IPS-18a (cell line): ENCODE measurements at regions not wholly inside any gene's neighbourhood (a gene's known extent, or its start where the extent isn't known, plus 50 kb on each side); places are given as distances from the start of the nearest gene placed in this dataset.

Experiments
- H3K27ac ChIP-seq: one replicate; pipeline ENCODE4 v1.5.1; 2013; ENCODE audit warnings: low read length
- H3K27me3 ChIP-seq: one replicate; pipeline ENCODE4 v1.6.1; 2013; ENCODE audit warnings: mild to moderate bottlenecking, low read length; ENCODE audit not compliant: control insufficient read depth, insufficient read depth
- H3K36me3 ChIP-seq: one replicate; pipeline ENCODE4 v1.6.1; 2013; ENCODE audit warnings: low read depth, low read length; ENCODE audit not compliant: control insufficient read depth
- H3K4me1 ChIP-seq: one replicate; pipeline ENCODE4 v1.6.1; 2013; ENCODE audit warnings: low read depth, low read length; ENCODE audit not compliant: control insufficient read depth
- H3K4me3 ChIP-seq: one replicate; pipeline ENCODE4 v1.5.1; 2013; ENCODE audit warnings: low read length
- H3K9ac ChIP-seq: one replicate; pipeline ENCODE4 v1.6.1; 2013; ENCODE audit warnings: mild to moderate bottlenecking, low read length, moderate library complexity
- H3K9me3 ChIP-seq: one replicate; pipeline ENCODE4 v1.6.1; 2013; ENCODE audit warnings: low read depth, low read length; ENCODE audit not compliant: control insufficient read depth

DNA sequence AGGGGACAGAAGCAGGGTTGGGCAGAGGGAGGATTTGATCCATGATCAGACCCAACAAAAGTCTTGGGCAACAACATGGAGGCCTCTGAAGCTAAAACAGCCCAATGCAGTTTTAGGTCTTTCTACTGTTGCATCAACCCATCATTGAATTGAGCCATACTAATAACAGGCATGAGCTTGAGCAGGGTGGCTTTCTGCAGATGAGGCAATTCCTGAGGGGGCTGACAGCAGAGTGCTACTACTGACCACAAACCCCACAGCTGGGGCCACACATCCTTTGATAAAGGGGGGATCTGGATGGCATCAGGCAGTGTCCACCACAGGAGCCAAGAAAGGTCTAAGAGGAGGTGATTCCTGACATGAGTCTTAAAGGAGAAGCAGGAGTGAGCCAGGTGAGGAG is 517.0 kb upstream of the PPP2R3A start:
- Histone ChIP-seq H3K9me3 (no peaks in the 10 kb centered on the region), H3K27me3 (no peaks in the 10 kb centered on the region), H3K4me1 (peaks cover 5% of the 10 kb centered on the region), H3K27ac (no peak overlapping the region), H3K4me3 (no peak overlapping the region), H3K36me3 (no peaks in the 10 kb centered on the region), H3K9ac (no peak overlapping the region)

DNA sequence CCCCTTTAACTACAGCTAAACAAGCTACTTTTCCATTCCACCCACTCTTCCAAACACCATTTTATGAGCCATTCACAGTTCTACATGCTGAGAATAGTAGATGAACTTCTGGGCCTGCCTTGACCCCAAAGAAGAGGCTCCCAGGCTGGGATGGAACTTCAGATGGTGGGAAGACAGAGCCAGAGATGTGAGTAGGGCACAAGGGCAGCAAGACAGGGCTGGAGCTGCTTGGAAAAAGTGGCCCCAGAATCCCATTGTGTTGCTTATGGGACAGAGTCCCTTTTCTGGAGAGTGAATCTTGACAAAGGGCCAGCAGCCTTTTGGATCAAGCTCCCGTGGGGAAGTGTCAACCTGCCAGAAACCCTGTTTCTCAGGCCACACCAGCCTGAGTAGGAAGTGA is 516.5 kb upstream of the PPP2R3A start:
- no peaks in the 10 kb centered on the region for H3K36me3 ChIP-seq
- no peak overlapping the region for H3K27ac ChIP-seq
- H3K9me3 ChIP-seq: no peaks in the 10 kb centered on the region
- no peak overlapping the region for H3K4me3 ChIP-seq
- H3K4me1 ChIP-seq: peaks cover 5% of the 10 kb centered on the region
- no peak overlapping the region for H3K9ac ChIP-seq
- H3K27me3 ChIP-seq: no peaks in the 10 kb centered on the region

DNA sequence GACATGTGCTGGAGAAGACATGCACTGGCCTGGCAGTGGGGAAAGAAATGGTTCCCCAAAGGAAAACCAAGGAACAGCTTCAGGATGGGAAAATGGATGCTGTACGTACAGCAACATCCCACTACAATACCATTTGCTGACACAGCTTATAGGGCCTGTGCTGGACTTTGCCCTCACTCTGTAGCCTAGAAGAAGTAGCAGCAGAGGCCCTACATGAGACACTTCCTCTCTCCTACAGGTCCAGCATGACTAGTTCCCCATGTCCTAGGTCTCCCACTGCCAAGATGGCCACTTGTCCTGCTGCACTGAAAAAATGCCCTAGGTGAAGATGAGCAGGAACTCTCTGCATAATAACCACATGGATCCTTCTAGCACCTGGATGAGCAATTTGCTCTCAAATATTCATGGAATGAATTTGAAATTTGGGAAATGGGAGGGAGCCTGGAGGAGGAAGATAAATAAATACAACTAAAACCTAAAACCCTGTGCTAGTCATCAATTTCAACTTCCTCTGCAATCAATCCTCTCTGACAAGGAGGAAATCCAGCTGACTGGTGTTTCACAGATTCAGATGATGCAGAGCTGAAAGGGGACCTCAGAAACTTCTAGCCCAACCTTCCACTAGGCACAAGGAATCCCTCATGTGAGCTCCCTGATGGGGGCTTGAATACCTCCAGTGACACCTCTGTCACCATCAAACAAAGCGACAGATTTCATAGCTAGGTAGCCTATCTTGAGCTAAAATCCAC is 514.3 kb upstream of the PPP2R3A start:
- Histone ChIP-seq H3K4me1 (peaks cover 10% of the 10 kb centered on the region), H3K36me3 (no peaks in the 10 kb centered on the region), H3K9me3 (no peaks in the 10 kb centered on the region), H3K27me3 (no peaks in the 10 kb centered on the region), H3K9ac (no peak overlapping the region), H3K4me3 (no peak overlapping the region), H3K27ac (no peak overlapping the region)

DNA sequence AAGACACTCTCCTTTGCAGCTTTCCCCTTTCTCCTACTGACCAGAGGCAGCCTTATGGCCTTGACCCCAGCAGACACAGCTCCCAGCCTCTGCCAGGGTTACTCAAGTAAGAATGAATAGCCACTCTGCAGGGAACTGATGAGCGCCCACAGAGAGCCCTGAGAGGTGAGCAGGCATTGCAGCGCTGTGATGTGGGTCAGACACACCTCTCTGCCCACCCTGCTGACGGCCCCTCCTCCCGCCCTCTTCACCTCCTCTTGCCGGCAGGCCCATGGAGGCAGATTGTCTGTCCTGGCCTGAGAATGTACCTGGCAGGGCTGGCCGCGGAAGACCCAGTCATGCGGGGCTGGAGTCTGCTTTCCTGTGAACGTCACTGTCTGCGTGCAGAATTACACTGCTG is 512.6 kb upstream of the PPP2R3A start:
- Histone ChIP-seq H3K36me3 (no peaks in the 10 kb centered on the region), H3K9ac (no peak overlapping the region), H3K27ac (no peak overlapping the region), H3K27me3 (no peaks in the 10 kb centered on the region), H3K4me1 (peaks cover 10% of the 10 kb centered on the region), H3K4me3 (no peak overlapping the region), H3K9me3 (no peaks in the 10 kb centered on the region)

DNA sequence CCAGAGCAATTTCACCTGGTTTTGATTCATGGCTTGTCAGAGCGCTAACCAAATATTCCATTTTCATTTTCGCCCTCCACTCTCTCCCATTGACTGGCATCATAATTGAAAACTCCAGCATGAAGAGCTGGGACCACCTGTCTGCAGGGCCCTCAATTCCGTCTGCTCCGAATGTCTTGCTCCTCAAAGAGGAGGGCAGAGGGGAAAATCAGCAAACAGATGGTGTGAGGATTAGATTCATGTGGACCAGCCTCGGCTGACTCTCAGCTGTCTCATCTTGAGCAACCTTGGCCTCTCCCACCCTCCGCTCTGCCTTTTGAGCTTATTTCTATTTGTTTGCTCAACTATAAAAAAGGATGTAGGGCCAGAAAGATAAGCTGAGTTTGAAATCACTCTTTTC is 512.2 kb upstream of the PPP2R3A start:
- Histone ChIP-seq H3K4me1 (peaks cover 10% of the 10 kb centered on the region), H3K4me3 (no peak overlapping the region), H3K9ac (no peak overlapping the region), H3K27ac (no peak overlapping the region), H3K36me3 (no peaks in the 10 kb centered on the region), H3K9me3 (no peaks in the 10 kb centered on the region), H3K27me3 (no peaks in the 10 kb centered on the region)

DNA sequence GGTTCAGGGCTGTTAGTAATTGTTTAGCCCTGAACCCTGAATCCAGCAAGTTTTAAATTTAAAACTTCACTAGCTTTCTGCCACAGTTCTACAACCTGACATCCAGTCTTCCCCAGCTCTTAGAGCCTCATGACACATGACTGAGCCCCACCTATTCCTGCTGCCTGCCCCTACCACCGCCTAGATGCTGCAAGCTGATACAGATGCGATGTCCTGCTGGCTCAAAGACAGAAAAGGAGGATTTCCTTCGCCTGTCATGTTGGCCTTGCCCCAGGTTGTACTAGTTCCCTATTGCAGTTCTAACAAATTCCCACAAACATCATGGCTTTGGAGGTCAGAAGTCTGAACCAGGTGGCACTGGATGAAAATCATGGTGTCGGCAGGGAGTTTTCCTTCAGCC is 510.6 kb upstream of the PPP2R3A start:
- no peak overlapping the region for H3K9ac ChIP-seq
- H3K27ac ChIP-seq: no peak overlapping the region
- no peaks in the 10 kb centered on the region for H3K27me3 ChIP-seq
- no peaks in the 10 kb centered on the region for H3K9me3 ChIP-seq
- H3K36me3 ChIP-seq: no peaks in the 10 kb centered on the region
- no peak overlapping the region for H3K4me3 ChIP-seq
- H3K4me1 ChIP-seq: peaks cover 10% of the 10 kb centered on the region

DNA sequence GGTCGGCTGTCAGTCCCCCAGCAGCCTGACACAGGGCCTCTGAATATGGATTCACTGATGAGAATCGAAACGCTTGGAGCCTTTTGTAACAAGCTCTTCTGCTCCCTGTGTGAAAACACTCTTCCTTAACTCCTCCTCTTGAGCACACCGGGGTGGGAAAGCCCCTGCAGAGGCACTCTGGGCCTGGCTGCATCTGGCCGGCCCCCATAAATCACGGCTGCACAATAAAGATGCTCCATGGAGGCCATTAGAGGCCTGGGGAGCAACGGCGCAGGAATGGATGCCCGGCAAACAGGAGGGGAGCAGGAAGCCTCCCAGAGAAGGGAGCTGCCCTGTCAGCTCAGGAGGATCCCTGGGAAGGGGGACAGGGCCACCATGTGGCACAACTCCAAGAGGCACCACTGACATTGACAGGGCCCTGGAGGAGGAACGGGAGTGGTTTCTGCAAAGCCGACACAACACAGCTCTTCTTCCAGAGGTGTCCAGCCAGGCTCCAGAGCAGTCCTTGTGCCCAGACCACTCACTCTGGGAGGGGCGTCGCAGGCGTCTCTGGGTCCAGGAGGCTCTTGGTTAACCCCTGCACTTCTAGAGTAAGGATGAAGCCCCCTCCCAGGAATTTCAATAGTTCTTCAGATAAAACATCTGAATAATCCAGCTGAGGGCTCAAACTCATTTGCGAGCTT is 509.3 kb upstream of the PPP2R3A start:
- no peak overlapping the region for H3K27ac ChIP-seq
- H3K4me3 ChIP-seq: no peak overlapping the region
- H3K9ac ChIP-seq: no peak overlapping the region
- no peaks in the 10 kb centered on the region for H3K9me3 ChIP-seq
- H3K36me3 ChIP-seq: no peaks in the 10 kb centered on the region
- peaks cover 10% of the 10 kb centered on the region for H3K4me1 ChIP-seq
- no peaks in the 10 kb centered on the region for H3K27me3 ChIP-seq

DNA sequence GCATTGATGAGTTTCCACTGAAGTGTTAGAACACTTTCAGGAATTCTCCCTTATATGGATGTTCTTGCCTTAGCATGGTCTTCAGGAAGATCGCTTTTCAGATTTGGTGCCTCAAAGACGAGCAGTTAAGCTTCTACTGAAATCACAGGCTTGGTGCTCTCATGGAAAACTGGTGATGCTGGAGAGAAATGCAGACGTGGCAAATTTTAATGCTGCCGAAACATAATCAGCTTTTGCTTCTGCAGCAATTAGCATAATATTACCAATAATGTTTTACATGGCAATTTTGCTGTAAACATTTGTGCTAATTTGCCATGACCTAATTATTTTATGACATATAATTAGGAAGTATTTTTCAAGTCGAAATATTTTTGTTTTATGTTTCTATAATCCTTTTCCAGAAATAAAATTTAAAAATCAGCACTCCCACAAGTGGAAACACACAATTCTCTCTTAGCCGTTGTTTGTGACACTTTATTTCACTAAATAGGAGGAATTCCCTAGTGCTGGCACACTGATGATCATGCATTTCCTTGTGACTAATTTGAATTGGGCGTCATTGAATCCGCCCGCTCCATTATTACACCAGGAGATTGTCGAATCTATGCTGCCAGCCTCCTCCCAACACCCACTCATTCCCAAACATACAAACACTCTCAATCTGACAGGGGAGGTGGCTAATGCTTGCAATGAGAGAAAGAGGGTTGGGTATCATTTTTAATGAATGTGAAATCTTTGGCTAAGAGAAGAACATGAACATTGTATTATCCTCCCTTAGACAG is 506.8 kb upstream of the PPP2R3A start:
- H3K4me3 ChIP-seq: no peak overlapping the region
- no peaks in the 10 kb centered on the region for H3K27me3 ChIP-seq
- H3K36me3 ChIP-seq: no peaks in the 10 kb centered on the region

DNA sequence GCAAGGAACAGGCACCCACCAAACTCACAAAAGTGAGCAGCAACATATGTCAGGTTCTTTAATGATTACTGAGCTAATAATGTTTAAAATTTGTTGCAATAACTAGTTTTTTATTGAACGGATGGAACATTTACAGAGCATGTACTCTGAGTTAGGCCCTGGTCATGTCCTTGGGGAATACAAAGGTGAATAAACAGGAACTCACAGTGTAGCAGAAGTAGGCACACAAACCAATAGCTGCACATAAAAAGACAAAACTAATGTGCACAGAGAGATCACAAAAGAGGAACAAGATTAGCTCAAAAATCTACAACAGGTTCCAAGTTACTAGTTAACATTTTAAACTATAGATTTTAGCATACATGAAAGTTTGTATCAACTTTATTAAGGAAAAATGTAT is 505.3 kb upstream of the PPP2R3A start:
- no peak overlapping the region for H3K9ac ChIP-seq
- H3K27me3 ChIP-seq: no peaks in the 10 kb centered on the region
- peaks cover 6% of the 10 kb centered on the region for H3K4me1 ChIP-seq
- no peak overlapping the region for H3K27ac ChIP-seq
- H3K36me3 ChIP-seq: no peaks in the 10 kb centered on the region
- H3K4me3 ChIP-seq: no peak overlapping the region
- H3K9me3 ChIP-seq: no peaks in the 10 kb centered on the region

More for the DNA sequence above, 506.8 kb upstream of the PPP2R3A start:
- Histone ChIP-seq H3K27ac (no peak overlapping the region), H3K9me3 (no peaks in the 10 kb centered on the region), H3K4me1 (peaks cover 6% of the 10 kb centered on the region), H3K9ac (no peak overlapping the region)

DNA sequence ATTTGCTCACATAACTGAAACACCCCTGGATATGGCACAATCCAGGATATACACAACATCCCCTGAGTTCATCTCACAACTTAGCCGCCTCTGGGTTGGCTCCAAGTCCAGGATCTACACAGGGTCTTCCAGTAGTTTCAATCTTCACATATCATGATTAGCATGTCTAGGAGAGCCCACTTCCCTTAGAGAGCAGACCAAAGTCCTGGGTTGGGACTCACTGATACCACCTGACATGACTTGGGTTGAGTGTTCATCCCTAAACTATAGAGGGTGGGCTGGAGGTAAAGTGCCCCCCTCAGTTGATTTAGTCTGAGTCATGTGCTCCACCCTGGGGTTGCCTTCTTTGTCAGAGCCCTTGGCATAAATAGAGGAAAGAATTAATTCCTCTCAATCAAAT is 493.6 kb upstream of the PPP2R3A start:
- Histone ChIP-seq H3K4me3 (no peak overlapping the region), H3K27ac (no peak overlapping the region), H3K36me3 (no peaks in the 10 kb centered on the region), H3K27me3 (no peaks in the 10 kb centered on the region), H3K9ac (no peak overlapping the region), H3K9me3 (no peaks in the 10 kb centered on the region), H3K4me1 (no peaks in the 10 kb centered on the region)

DNA sequence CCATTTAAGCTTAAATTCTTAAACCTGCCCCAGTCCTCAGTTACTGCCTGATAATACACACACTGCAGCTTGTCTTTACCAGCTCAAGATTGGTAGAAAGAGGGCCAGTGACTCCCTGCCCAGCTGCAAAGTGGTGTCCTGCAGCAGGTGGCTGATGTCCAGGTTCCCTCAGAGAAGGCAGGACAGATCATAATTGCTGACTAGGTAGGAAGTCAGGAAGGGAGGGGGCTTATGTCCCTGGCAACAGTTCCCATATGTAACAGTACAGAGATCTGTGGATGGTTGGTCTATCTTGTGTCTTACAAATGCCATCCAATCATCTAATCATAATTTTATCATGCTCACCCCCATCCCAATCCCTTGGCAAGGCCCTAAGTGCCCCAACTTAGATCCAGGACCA is 492.1 kb upstream of the PPP2R3A start:
- Histone ChIP-seq H3K9me3 (no peaks in the 10 kb centered on the region), H3K4me1 (no peaks in the 10 kb centered on the region), H3K4me3 (no peak overlapping the region), H3K27ac (no peak overlapping the region), H3K9ac (no peak overlapping the region), H3K27me3 (no peaks in the 10 kb centered on the region), H3K36me3 (no peaks in the 10 kb centered on the region)
